Heart right ventricle (tissue), 16 donors: ENCODE measurements at regions not wholly inside any gene's neighbourhood (a gene's known extent, or its start where the extent isn't known, plus 50 kb on each side); places are given as distances from the start of the nearest gene placed in this dataset.
A peak's percentile ranks its signal among the peaks of the same experiment; 100 is the strongest.
"Not testable (repeated sequence)": the region's sequence is repeated elsewhere in the genome, so short reads cannot be mapped to it uniquely, and the experiment has no call there.

ENCODE experiments used
- ATAC-seq, 8 donors: fragments of 200-7000 bp; cut with Tn5 transposase; one replicate each; pipeline ENCODE4 v1.9.1; 2020; ENCODE audit warnings: mild to moderate bottlenecking in 8 of 8, moderate library complexity in 8 of 8, moderate number of reproducible peaks in 1 of 8
- DNase-seq, 2 donors: peaks; one replicate each; pipeline ENCODE4 v3.0.0-alpha.2; 2020
- H3K27ac ChIP-seq, 10 donors: fragments of 200-600 bp; sonication (generic) in 2 of 10; one replicate each; pipeline versions ENCODE4 v1.5.0 to v1.8.0; 2020 to 2022; ENCODE audit warnings: mild to moderate bottlenecking in 3 of 10
- H3K27me3 ChIP-seq, 7 donors: fragments of 200-600 bp; one replicate each; pipeline ENCODE4 v1.8.0; 2021 to 2022; ENCODE audit warnings: mild to moderate bottlenecking in 2 of 7
- H3K36me3 ChIP-seq, 9 donors: fragments of 200-600 bp; sonication (generic) in 1 of 9; one replicate each; pipeline versions ENCODE4 v1.5.0 to v1.8.0; 2020 to 2022; ENCODE audit warnings: mild to moderate bottlenecking in 2 of 9
- H3K4me1 ChIP-seq, 9 donors: fragments of 200-600 bp; sonication (generic) in 1 of 9; one replicate each; pipeline versions ENCODE4 v1.5.0 to v1.8.0; 2020 to 2022; ENCODE audit warnings: mild to moderate bottlenecking in 4 of 9
- H3K4me3 ChIP-seq, 10 donors: fragments of 200-600 bp; sonication (generic) in 2 of 10; one replicate each; pipeline versions ENCODE4 v1.5.0 to v1.8.0; 2020 to 2022; ENCODE audit warnings: mild to moderate bottlenecking in 7 of 10, moderate library complexity in 2 of 10
- H3K9me3 ChIP-seq, 11 donors: fragments of 200-600 bp in 10 of 11; sonication (generic) in 2 of 11; one replicate each; pipeline versions ENCODE4 v1.5.0 to v1.8.0; 2013 to 2022; ENCODE audit warnings: mild to moderate bottlenecking in 2 of 11, control low read depth in 1 of 11, moderate library complexity in 1 of 11
- WGBS, 2 donors: extraction: QIAGEN DNeasy Blood & Tissue Kit; methylation state at CpG; one replicate each; pipeline ENCODE4 v1.1.7; 2013; ENCODE audit warnings: inconsistent platforms in 1 of 2; 5-methylcytosine and 5-hydroxymethylcytosine counted together
- intact Hi-C, 10 donors: fragments of 100-400 bp; cut with DNase I; formaldehyde crosslinking; loops; one replicate each; pipeline versions ENCODE4 v1.11.1 to v1.14.2; 2022
- TF ChIP-seq, protein P1 (sequence below), 9 donors: fragments of 200-600 bp; sonication (generic) in 2 of 9; IDR thresholded peaks; one replicate each; pipeline versions ENCODE4 v1.5.0 to v1.8.0; 2021 to 2022; ENCODE audit warnings: antibody characterized with exemption in 9 of 9, mild to moderate bottlenecking in 5 of 9, moderate library complexity in 1 of 9
- donor health status: Arrhythmogenic right ventricular cardiomyopathy.
- donor health status: ischemic (EF 13 %, LVEDD 7.1; RV severe dilation, severe dysfunction).
- donor health status: healthy with polysubstance abuse.
- donor health status: DM: no; HTN: yes; CAD: no.
- donor health status: DM: no; HTN: no; CAD: no.
- donor health status: ischemic (EF 25% LVEDD 6.9; RV normal size, moderate dysfunction).
- donor health status: ischemic (EF 25% LVEDD 5.7; RV mildly dilated, moderate dysfunction).
- donor health status: healthy.
- donor health status: DM: yes; HTN: yes; CAD: no.
- donor health status: Ischemic cardiomyopathy.
- donor health status: ischemic (EF 35%, LVEDD 5.7; RV mildly dilated, moderate dysfunction).
- donor health status: nonischemic (EF 11% LVEDD 7.7; RV severe dilation, severe dysfunction).
- donor health status: DM: yes; HTN: yes; CAD: no.
- donor health status: PGD.
- donor health status: ischemic (EF 29% LVEDD 5.4; RV normal size, mild dysfunction).
- donor health status: nonischemic (EF 23%, LVEDD 6.1; RV moderate dilation, normal function).

DNA sequence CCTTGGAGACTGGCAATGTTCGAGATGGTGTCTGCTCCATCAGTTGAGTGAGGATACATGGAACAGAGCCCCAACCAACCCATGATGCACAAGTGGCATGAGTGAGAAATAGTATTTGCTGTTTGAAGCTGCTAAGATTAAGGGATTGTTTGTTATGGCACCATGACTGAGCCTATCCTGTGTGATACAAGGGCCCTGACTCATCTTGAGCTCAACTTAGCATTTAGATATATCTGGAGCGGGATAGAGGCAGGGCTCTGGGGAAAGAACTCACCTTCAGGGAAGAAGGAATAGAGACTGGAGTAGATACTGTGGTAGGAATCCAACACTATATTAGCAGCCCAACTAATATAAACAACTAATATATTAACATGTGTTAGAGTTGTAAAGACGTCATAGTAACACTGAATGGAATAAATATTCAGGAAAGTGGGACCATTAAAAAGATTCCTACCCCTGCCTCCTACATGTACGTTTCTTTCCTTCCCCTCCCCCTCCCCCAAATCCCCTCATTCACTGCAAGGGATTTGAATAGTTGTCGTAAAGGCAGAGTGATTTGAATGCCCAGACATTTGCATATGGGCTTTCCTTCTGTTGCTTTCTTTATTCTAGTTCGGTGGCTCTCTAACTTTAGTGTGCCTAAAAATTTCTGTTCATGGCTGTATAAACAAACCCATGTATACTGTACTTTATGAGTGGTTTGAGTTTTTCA lies 106.6 kb upstream of the POU3F1 start:
- TF ChIP-seq, protein P1, sequence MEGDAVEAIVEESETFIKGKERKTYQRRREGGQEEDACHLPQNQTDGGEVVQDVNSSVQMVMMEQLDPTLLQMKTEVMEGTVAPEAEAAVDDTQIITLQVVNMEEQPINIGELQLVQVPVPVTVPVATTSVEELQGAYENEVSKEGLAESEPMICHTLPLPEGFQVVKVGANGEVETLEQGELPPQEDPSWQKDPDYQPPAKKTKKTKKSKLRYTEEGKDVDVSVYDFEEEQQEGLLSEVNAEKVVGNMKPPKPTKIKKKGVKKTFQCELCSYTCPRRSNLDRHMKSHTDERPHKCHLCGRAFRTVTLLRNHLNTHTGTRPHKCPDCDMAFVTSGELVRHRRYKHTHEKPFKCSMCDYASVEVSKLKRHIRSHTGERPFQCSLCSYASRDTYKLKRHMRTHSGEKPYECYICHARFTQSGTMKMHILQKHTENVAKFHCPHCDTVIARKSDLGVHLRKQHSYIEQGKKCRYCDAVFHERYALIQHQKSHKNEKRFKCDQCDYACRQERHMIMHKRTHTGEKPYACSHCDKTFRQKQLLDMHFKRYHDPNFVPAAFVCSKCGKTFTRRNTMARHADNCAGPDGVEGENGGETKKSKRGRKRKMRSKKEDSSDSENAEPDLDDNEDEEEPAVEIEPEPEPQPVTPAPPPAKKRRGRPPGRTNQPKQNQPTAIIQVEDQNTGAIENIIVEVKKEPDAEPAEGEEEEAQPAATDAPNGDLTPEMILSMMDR (IDR thresholded peaks at IDR 0.05): no peak
- Histone ChIP-seq H3K9me3 (peaks cover 0 to 13% (median 6%) of the 10 kb centered on the region in 11 donors), H3K4me3 (no peak overlapping the region), H3K4me1 (peaks cover 0 to 3% (median 0%) of the 10 kb centered on the region in 9 donors), H3K36me3 (no peaks in the 10 kb centered on the region), H3K27ac (no peak overlapping the region), H3K27me3 (peaks cover 0 to 16% (median 4%) of the 10 kb centered on the region in 7 donors)
- ATAC-seq (no peak), DNase-seq (no peak)
- intact Hi-C loops: no loop called here
- WGBS, 2 donors: 48 to 55% methylated on average over 6 of the region's 6 CpGs

DNA sequence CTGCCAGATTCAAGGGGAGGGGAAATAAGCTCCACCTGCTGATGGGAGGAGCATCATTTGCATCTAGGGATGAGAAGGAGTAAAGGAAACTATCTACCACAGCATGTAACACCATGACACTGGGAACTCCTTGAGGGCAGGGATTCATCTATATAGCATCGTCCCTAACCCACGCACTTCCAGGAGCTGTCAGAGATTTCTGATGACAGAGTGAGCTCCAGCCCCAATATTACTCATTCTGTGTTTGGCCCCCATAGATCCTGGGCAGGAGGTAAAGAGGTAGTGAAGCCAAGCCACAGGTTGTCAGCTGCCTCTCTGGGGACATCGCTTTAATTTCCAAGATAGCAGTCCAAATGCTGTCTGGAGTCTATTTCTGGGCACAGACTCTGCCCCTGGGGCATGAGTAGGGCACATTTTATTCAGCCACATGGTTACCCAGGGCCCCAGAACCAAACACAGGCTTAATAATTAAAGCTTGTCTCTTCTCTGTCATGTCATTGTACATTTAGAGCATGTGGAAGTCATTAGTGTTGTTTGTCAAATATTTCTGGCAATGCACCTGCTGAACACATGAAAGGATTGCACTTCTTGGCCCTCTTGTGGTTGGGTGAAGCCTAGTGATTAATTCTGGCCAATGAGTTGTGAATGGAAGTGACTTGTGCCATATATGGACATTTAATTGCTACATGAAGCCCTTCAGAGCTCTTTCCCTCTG lies 105.9 kb upstream of the POU3F1 start:
- Histone ChIP-seq H3K27ac (no peak overlapping the region), H3K9me3 (peaks cover 0 to 13% (median 6%) of the 10 kb centered on the region in 11 donors), H3K27me3 (peaks cover 0 to 16% (median 4%) of the 10 kb centered on the region in 7 donors), H3K4me3 (no peak overlapping the region), H3K4me1 (peaks cover 0 to 3% (median 0%) of the 10 kb centered on the region in 9 donors), H3K36me3 (no peaks in the 10 kb centered on the region)
- intact Hi-C loops: no loop called here
- TF ChIP-seq, protein P1 (IDR thresholded peaks at IDR 0.05): peak in 4 of 9 donors; percentile 9 to 37 (median 28)
- DNase-seq: no peak
- peak in 4 of 8 donors; percentile 24 to 70 (median 50) for ATAC-seq
- 79 to 89% methylated on average over 3 of the region's 3 CpGs for WGBS, 2 donors

DNA sequence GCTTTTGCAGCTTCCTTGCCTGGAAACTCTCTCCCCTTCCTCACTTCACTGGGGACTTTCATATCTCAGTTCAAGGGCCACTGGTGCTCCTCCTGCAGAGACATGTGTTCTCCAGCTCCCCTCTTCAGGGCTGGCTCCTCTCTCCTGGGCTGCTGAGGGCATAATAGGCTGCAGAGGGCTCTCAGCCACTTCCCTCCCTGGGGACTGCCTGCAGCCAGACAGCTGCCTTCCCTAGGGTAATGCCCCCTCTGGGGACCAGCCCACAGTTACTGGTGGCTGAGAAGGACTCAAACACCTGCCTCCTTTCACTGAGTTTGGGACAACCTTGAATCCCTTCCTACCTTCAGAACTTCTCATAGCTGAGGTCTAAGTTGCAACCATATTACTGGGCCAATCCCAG lies 104.8 kb upstream of the POU3F1 start:
- H3K9me3 ChIP-seq: peaks cover 0 to 20% (median 6%) of the 10 kb centered on the region in 11 donors
- no peak overlapping the region for H3K27ac ChIP-seq
- intact Hi-C loops: no loop called here
- peaks cover 0 to 3% (median 0%) of the 10 kb centered on the region in 9 donors for H3K4me1 ChIP-seq
- TF ChIP-seq, protein P1 (IDR thresholded peaks at IDR 0.05): no peak
- DNase-seq (no peak), ATAC-seq (no peak)
- no peak overlapping the region for H3K4me3 ChIP-seq
- no peaks in the 10 kb centered on the region for H3K36me3 ChIP-seq
- peaks cover 0 to 16% (median 4%) of the 10 kb centered on the region in 7 donors for H3K27me3 ChIP-seq

DNA sequence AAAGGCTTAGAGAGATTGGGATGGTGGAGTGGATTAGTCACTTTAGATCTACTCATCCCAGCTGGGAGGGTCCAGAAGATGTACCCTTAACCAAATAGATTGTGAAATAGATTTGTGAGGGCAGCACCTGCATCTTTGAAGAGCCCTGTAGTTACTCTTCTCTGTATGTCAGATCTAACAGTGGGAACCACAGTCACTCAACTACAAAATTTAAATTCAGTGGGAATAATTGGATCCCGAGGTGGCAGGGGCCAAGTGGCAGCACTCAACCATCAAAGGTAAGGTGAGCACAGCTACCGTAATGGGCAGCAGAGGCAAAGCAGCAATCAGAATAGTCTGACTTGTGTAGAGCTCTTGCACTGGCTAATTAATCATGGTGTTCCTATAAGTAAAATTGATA lies 99.5 kb upstream of the POU3F1 start:
- H3K4me3 ChIP-seq, H3K4me1 ChIP-seq, H3K27ac ChIP-seq, H3K36me3 ChIP-seq, ATAC-seq, DNase-seq, intact Hi-C loops: not testable (repeated sequence)
- Histone ChIP-seq H3K9me3 (peaks cover 0 to 24% (median 7%) of the 10 kb centered on the region in 11 donors), H3K27me3 (peaks cover 0 to 38% (median 26%) of the 10 kb centered on the region in 7 donors)
- 70 to 72% methylated on average over 2 of the region's 2 CpGs for WGBS, 2 donors
